ENCODE measurements at regions not wholly inside any gene's neighbourhood (a gene's known extent, or its start where the extent isn't known, plus 50 kb on each side); places are given as distances from the start of the nearest gene placed in this dataset.
"Not testable (repeated sequence)": the region's sequence is repeated elsewhere in the genome, so short reads cannot be mapped to it uniquely, and the experiment has no call there.

DNA sequence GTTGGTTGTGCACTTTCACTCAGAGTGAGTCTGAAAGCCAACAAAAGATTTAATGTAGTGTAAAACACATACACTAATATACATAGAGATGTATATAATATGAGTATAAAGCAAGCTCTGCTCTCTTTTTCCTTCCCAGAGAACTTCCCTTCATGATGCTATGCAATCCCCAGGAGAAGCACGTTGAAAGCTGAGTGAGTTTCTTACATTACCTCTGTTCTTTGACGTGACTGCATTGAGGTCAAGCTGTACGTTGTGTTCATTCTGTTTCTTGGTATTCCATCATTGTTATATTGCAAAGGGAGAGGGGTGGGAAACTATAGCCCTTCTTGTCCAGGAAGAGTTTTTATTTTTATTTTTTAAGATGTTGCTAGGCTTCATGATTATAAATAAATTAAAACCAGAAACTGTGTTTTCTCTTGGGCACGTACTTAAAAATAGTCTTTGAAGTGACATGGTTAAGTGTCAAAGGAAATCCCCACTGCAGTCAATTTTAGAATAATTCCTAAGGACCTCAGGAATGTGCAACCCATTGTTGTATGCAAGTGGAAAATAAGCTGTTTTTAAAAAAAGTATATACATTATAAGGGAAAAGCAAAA is 651.0 kb downstream of the CD109 start:
- H3K4me1 ChIP-seq (replicated peaks) = no peaks in the 10 kb centered on the region
- no peak overlapping the region for H3K27ac ChIP-seq
- WGBS = 66% methylated on average over 4 of the region's 4 CpGs
- TF ChIP-seq, protein P1, sequence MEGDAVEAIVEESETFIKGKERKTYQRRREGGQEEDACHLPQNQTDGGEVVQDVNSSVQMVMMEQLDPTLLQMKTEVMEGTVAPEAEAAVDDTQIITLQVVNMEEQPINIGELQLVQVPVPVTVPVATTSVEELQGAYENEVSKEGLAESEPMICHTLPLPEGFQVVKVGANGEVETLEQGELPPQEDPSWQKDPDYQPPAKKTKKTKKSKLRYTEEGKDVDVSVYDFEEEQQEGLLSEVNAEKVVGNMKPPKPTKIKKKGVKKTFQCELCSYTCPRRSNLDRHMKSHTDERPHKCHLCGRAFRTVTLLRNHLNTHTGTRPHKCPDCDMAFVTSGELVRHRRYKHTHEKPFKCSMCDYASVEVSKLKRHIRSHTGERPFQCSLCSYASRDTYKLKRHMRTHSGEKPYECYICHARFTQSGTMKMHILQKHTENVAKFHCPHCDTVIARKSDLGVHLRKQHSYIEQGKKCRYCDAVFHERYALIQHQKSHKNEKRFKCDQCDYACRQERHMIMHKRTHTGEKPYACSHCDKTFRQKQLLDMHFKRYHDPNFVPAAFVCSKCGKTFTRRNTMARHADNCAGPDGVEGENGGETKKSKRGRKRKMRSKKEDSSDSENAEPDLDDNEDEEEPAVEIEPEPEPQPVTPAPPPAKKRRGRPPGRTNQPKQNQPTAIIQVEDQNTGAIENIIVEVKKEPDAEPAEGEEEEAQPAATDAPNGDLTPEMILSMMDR (IDR thresholded peaks at IDR 0.05) = no peak
- TF ChIP-seq POLR2AphosphoS5 (IDR thresholded peaks at IDR 0.05) (no peak), POLR2A (IDR thresholded peaks at IDR 0.05) (no peak)
- H3K4me3 ChIP-seq = no peak overlapping the region
- intact Hi-C loops (cut with DNase I) = no loop called here
- H3K36me3 ChIP-seq = no peaks in the 10 kb centered on the region
- H3K9me3 ChIP-seq = no peaks in the 10 kb centered on the region
- no peak for DNase-seq (ENCODE audit: low spot score)
- no peaks in the 10 kb centered on the region for H3K27me3 ChIP-seq (replicated peaks; ENCODE audit: insufficient read depth)

DNA sequence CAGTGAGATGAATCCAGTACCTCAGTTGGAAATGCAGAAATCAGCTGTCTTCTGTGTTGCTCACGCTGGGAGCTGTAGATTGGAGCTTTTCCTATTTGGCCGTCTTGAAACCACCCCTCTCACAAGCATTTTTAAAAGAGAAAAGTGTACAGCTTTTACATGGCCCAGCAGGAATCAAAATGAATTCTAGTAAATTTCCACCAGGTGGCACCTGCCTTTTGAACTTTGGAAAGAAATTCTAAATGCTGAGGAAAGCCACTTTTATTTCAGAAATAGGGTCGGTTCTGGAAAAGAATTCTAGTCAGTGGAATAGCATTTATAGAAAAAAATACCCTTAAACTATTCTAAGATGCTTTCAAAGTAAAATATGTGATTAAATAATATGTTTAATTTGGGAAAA is 647.8 kb downstream of the CD109 start:
- intact Hi-C loops (cut with DNase I) = no loop called here
- H3K4me1 ChIP-seq (replicated peaks) = no peaks in the 10 kb centered on the region
- H3K27ac ChIP-seq = no peak overlapping the region
- TF ChIP-seq POLR2A (IDR thresholded peaks at IDR 0.05) = no peak
- TF ChIP-seq POLR2AphosphoS5 (IDR thresholded peaks at IDR 0.05) = no peak
- TF ChIP-seq, protein P1 (IDR thresholded peaks at IDR 0.05) = no peak
- H3K9me3 ChIP-seq = no peaks in the 10 kb centered on the region
- H3K36me3 ChIP-seq = no peaks in the 10 kb centered on the region
- 68% methylated on average over 3 of the region's 3 CpGs for WGBS
- no peak for DNase-seq (ENCODE audit: low spot score)
- H3K4me3 ChIP-seq = no peak overlapping the region
- H3K27me3 ChIP-seq (replicated peaks; ENCODE audit: insufficient read depth) = no peaks in the 10 kb centered on the region

DNA sequence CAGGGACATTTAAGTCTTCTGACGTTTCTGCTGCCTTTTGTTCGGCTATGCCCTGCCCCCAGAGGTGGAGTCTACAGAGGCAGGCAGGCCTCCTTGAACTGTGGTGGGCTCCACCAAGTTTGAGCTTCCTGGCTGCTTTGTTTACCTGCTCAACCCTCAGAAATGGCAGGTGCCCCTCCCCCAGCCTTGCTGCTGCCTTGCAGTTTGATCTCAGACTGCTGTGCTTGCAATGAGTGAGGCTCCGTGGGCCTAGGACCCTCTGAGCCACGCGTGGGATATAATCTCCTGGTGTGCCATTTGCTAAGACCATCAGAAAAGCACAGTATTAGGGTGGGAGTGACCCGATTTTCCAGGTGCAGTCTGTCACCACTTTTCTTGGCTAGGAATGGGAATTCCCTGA is 647.3 kb downstream of the CD109 start:
- H3K9me3 ChIP-seq; H3K4me3 ChIP-seq; H3K27ac ChIP-seq; H3K27me3 ChIP-seq (replicated peaks; ENCODE audit: insufficient read depth); DNase-seq (ENCODE audit: low spot score); H3K4me1 ChIP-seq (replicated peaks); intact Hi-C loops (cut with DNase I); H3K36me3 ChIP-seq: not testable (repeated sequence)
- 74% methylated on average over 6 of the region's 6 CpGs for WGBS

DNA sequence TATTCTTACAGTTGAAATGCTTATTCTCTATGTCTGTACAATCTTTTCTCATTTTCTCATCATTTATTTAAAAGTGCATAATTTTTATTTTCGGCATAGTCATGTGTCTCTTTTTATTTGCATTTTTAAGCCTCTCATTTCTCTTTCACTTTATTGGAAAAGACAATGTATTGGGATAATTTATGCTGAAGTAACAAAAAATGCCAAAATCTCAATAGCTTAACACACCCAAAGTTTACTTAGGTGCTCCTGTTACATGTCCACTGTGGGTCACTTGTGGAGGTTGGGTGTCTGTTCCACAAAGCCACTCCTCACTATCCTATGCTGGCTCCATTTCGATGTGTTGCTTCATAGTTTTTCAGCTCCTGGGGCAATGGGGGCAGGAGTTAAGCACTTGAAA is 638.7 kb downstream of the CD109 start:
- intact Hi-C loops (cut with DNase I) = no loop called here

DNA sequence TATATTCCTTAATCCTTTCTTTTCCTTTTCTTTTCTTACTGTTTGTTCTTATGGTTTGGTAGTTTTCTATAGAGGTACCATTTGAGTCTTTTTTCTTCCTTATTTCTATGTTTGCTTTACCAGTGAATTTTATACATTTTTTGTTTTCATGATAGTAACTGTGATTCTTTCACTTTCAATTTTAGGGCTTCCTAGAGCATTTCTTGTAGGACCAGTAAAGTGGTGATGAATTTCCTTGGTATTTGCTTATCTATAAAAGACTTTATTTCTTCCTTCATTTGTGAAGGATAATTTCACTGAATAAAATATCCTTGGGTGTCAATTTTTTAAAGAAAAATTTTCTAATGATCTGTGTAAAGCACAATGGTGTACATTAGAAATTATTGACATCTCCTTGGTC is 637.4 kb downstream of the CD109 start:
- Histone ChIP-seq H3K27ac (no peak overlapping the region), H3K27me3 (replicated peaks; ENCODE audit: insufficient read depth) (no peaks in the 10 kb centered on the region), H3K36me3 (no peaks in the 10 kb centered on the region), H3K4me1 (replicated peaks) (no peaks in the 10 kb centered on the region), H3K9me3 (no peaks in the 10 kb centered on the region), H3K4me3 (no peak overlapping the region)
- intact Hi-C loops (cut with DNase I) = no loop called here
- TF ChIP-seq, protein P1 (IDR thresholded peaks at IDR 0.05) = no peak
- TF ChIP-seq POLR2A (IDR thresholded peaks at IDR 0.05) = no peak
- no peak for TF ChIP-seq POLR2AphosphoS5 (IDR thresholded peaks at IDR 0.05)
- no peak for DNase-seq (ENCODE audit: low spot score)

More for the DNA sequence above, 638.7 kb downstream of the CD109 start:
- Histone ChIP-seq H3K4me3 (no peak overlapping the region), H3K36me3 (no peaks in the 10 kb centered on the region), H3K9me3 (no peaks in the 10 kb centered on the region), H3K4me1 (replicated peaks) (no peaks in the 10 kb centered on the region), H3K27ac (no peak overlapping the region), H3K27me3 (replicated peaks; ENCODE audit: insufficient read depth) (no peaks in the 10 kb centered on the region)
- 91% methylated on average over 2 of the region's 2 CpGs for WGBS
- TF ChIP-seq POLR2A (IDR thresholded peaks at IDR 0.05) (no peak), POLR2AphosphoS5 (IDR thresholded peaks at IDR 0.05) (no peak)
- TF ChIP-seq, protein P1 (IDR thresholded peaks at IDR 0.05) = no peak
- DNase-seq (ENCODE audit: low spot score) = no peak
